ENCODE measurements at regions not wholly inside any gene's neighbourhood (a gene's known extent, or its start where the extent isn't known, plus 50 kb on each side); places are given as distances from the start of the nearest gene placed in this dataset.

- H3K4me3 Mint-ChIP-seq, result no peak overlapping the region
- H3K9me3 Mint-ChIP-seq, result no peaks in the 10 kb centered on the region
- no peak overlapping the region for H3K27ac Mint-ChIP-seq
- TF ChIP-seq ZNF121 (CRISPR knock-in tag; IDR thresholded peaks at IDR 0.05), result 0 out of 2 replicates have a peak, but pooled peaks have one; percentile 70
- TF ChIP-seq PREB (CRISPR knock-in tag; IDR thresholded peaks at IDR 0.05; ENCODE audit: borderline replicate concordance), result no peak
- POLR2A ChIA-PET, result no interaction called here
- H3K27me3 Mint-ChIP-seq (ENCODE audit: low read depth), result no peaks in the 10 kb centered on the region
- no peak for ATAC-seq
- peaks cover 18% of the 10 kb centered on the region for H3K4me1 Mint-ChIP-seq
- no peaks in the 10 kb centered on the region for H3K36me3 Mint-ChIP-seq
- DNase-seq (ENCODE audit: low spot score), result no peak
- CTCF ChIA-PET, result no interaction called here
These were observed 69.2 kb upstream of the MAML3 start for GRCh38 chr4:140223056-140223810.

GRCh38 chr4:140222171-140222570 is 68.2 kb upstream of the MAML3 start:
- Mint-ChIP-seq H3K27ac (no peak overlapping the region), H3K27me3 (ENCODE audit: low read depth) (no peaks in the 10 kb centered on the region), H3K4me1 (peaks cover 7% of the 10 kb centered on the region), H3K9me3 (no peaks in the 10 kb centered on the region), H3K36me3 (no peaks in the 10 kb centered on the region), H3K4me3 (no peak overlapping the region)
- TF ChIP-seq IRF1 (CRISPR knock-in tag; IDR thresholded peaks at IDR 0.05), result no peak
- TF ChIP-seq ZNF317 (CRISPR knock-in tag; IDR thresholded peaks at IDR 0.05; ENCODE audit: borderline replicate concordance, low read depth), result no peak
- no peak for TF ChIP-seq FOXP1 (CRISPR knock-in tag; IDR thresholded peaks at IDR 0.05; ENCODE audit: borderline replicate concordance)
- no peak for TF ChIP-seq SOX15 (CRISPR knock-in tag; IDR thresholded peaks at IDR 0.05)
- no peak for TF ChIP-seq ZNF671 (CRISPR knock-in tag; IDR thresholded peaks at IDR 0.05)
- TF ChIP-seq E2F1 (CRISPR knock-in tag; IDR thresholded peaks at IDR 0.05), result no peak
- TF ChIP-seq PRRX2 (CRISPR knock-in tag; IDR thresholded peaks at IDR 0.05), result no peak
- no peak for TF ChIP-seq ZBTB21 (CRISPR knock-in tag; IDR thresholded peaks at IDR 0.05; ENCODE audit: borderline replicate concordance)
- no peak for TF ChIP-seq AR (CRISPR knock-in tag; IDR thresholded peaks at IDR 0.05)
- no peak for TF ChIP-seq FOXP4 (CRISPR knock-in tag; IDR thresholded peaks at IDR 0.05)
- ChIA-PET CTCF (no interaction called here), POLR2A (no interaction called here)
- no peak for DNase-seq (ENCODE audit: low spot score)
- no peak for ATAC-seq

- H3K36me3 Mint-ChIP-seq, result no peaks in the 10 kb centered on the region
- CTCF ChIA-PET, result no interaction called here
- no peak for ATAC-seq
- peak overlapping the region; percentile 75; the same call in 1 of the 2 replicates for H3K27ac Mint-ChIP-seq
- no peak overlapping the region for H3K4me3 Mint-ChIP-seq
- no peaks in the 10 kb centered on the region for H3K9me3 Mint-ChIP-seq
- POLR2A ChIA-PET, result no interaction called here
- no peaks in the 10 kb centered on the region for H3K27me3 Mint-ChIP-seq (ENCODE audit: low read depth)
- H3K4me1 Mint-ChIP-seq, result peaks cover 7% of the 10 kb centered on the region
- no peak for TF ChIP-seq IRF1 (CRISPR knock-in tag; IDR thresholded peaks at IDR 0.05)
- no peak for TF ChIP-seq MLX (CRISPR knock-in tag; IDR thresholded peaks at IDR 0.05)
- DNase-seq (ENCODE audit: low spot score), result no peak
These were observed 66.1 kb upstream of the MAML3 start for GRCh38 chr4:140220058-140220457.

Data from WTC11 (cell line).